NCI-H1694 (cell line): ENCODE measurements at regions not wholly inside any gene's neighbourhood (a gene's known extent, or its start where the extent isn't known, plus 50 kb on each side); places are given as distances from the start of the nearest gene placed in this dataset.

Experiments
- DNase-seq: peaks from one replicate; lab custom pipeline; 2025; lab: John Stamatoyannopoulos, UW

DNA sequence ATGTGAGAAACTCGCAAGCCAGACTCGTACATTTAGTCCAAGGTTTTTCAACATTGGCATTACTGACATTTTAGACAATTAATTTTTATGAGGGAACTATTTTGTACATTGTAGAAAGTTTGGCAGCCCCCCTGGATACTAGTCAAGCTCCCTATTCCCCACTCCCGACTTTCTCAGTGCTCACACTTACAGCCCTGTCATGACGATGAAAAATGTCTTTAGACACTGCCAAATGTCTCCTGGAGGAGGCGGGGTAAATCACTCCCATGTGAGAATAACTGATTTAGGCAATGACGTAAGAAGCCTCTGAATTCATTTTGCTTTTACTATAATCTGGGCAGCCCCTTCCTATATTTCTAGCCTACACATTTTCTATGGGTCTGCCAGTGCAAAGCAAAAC, 535.8 kb upstream of the KLHL1 start:
- DNase-seq, result no peak

DNA sequence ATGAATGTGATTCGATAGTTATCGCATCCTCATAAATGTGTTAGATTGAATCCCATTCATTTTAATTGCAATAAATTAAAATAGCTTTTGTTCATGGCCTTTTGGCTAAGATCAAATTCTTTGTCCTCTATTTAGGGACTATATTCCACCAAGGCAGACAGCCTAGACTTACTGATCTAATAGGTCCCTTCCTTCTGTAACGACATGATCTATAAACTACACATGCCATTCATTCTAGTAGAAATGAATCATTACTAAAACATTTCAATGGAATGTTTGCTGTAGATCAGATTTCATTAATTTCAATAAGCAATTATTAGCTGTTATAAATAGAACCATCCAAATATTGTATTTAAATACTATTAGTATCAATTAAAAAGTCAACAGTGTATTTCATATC, 526.6 kb upstream of the KLHL1 start:
- DNase-seq, result no peak

DNA sequence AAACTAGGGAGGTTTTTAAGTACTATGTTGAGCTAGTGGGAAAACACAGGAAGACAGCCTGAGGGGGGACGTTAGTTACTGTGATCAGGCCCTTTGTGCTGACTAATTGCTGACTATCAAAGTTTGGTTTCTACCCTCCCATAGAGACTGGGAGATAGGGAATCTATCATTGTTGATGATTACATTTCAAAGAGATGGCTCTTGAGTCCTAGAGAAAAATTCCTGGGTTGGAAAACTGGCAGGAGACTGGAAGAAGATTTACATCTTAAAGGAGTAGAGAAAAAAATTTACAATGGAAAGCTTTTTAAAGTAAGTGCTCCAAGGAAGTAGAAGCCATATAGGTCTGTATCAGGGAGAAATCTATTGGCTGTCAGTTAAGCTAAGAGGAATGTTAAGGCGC, 522.0 kb upstream of the KLHL1 start:
- DNase-seq, result no peak

DNA sequence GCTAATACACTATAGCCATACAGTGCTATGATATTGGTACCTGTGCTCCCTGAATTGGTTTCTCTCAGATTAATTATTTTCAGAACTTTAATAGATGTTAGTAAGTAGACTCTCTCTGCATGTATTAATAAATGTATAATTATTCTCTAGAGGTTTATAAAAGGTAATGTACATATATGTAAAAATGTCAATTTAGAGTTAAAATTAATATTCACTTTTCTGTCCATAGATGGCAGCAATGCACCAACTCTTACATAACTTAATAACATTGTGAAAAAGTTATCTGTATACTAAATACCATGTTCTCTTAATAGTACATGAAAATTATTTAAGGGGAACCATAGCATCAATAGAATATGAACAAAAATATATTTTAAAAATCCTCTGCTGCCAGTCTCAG, 515.0 kb upstream of the KLHL1 start:
- peak; percentile 1 for DNase-seq

DNA sequence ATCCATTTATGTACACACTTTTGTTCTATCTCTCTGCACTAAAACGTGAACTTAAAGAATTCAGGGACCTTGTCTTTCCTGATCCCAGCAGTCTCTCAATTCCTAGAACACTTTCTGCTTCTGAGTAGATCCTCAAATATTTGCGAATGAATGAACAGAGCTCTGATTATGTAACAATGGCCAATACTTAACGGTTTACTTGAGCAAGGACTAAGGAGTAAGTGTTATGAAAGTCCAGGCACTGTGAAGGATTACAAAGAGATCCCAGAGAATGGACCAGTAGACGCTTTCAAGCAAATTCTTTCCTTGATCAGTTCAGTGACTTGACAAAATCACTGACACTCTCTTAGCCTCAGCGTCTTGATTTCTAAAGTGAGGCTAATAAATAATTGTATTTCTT, 514.5 kb upstream of the KLHL1 start:
- DNase-seq, result no peak

DNA sequence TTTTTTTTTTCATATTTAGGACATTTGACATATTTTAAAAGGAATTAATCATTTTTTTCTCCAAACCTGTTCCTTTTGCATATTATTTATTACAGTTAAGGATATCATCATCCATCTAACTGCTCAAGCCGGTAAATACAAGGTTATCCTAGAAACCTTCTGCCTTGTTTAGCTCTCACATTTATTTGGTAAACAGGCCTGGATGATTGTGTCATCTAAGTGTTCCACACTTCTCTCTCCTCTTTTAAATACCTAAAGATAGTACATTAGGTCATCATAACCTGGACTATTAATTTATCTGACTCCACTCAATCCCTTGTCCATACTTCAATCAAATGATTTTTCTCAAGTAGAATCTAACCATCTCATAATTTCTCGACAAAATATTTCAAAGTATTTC, 511.7 kb upstream of the KLHL1 start:
- no peak for DNase-seq

DNA sequence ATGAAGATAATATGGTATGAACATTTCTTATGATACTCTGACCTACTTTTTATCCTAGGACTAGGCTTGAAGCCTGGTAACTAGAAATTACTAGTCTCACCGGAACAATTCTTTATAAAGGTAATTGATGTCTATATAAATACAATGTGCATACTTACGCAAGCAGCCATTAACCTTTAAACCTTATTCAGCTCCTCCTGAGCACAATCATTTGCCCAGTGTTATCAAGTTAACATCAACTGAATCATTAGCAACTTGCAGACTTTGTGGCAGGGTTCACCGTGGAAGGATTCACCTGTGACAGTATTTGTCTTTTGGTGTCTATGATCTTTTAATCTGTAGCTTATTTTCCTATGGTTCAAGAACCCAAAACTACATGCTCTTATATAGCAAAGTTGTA, 508.6 kb upstream of the KLHL1 start:
- no peak for DNase-seq

DNA sequence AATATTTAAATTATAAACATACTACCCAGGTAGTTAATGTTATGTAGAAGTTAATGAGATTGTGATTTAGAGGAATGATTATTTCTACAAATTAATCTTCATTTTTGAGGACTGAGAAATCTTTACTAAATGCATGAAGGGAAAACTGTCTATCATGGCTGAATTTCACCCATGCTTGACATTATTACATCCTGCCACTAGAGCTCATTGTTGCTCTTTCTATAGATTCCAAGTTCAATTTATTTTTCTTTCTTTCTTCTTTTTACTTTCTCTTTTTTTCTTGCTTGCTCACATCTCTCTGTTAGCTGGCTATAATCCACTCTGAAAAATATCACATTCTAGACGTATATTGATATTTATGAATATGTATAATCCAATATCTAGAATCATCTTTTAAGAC, 505.0 kb upstream of the KLHL1 start:
- peak; percentile 11 for DNase-seq

DNA sequence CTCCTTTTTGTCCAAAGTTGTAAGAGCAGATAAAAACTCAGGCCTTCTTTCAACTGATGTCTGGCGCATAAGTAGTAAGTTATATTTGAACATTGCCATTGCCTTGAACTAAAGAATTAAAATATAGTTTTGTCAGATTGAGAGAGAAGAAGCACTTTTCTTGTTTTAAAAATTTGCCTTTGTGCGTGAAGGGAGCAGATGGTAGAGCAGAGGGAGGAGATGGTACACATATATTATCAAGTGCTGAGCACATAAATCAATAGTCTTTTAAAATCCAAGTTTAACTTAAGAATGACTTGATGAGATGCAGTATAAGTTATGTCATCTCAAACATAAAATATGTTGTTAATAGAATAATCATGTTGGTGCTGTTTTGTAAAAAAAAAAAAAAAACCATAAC, 504.6 kb upstream of the KLHL1 start:
- DNase-seq, result no peak

DNA sequence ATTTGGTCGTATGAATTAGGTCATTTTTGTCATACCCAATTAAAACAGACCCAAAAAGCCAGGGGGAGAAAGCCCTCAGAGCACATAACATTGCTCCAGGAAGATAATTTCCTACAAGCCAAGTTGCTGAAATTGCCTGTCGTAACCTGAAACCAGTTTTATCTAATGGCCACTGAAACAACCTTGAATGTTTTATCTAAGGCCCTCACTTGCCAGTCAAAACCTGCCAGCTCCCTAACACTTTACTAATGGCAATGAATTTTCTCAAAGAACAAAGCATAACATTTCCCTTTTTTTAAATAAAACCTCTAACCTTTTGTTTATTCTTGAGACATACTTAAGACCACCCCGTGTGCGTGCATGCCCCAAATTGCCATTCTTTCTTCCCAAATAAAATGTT, 496.2 kb upstream of the KLHL1 start:
- no peak for DNase-seq

DNA sequence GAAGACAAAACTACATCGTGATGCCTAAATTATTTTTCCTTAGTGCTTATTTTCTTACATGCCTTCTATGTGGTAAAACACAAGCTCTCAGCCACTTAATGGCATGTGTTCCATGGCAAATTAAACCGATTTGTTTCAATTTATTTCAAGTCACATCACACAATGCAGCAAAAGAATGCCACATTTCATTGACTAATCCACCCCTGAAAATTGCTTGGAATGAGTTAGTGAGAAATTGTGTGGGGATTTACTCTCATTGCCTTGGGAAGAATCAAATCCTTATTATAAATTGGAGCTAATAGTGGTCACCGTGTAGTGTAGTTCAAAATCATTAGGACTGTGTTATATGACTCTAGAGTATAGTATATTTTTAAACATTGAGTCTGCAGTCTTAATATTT, 485.5 kb upstream of the KLHL1 start:
- DNase-seq, result no peak

DNA sequence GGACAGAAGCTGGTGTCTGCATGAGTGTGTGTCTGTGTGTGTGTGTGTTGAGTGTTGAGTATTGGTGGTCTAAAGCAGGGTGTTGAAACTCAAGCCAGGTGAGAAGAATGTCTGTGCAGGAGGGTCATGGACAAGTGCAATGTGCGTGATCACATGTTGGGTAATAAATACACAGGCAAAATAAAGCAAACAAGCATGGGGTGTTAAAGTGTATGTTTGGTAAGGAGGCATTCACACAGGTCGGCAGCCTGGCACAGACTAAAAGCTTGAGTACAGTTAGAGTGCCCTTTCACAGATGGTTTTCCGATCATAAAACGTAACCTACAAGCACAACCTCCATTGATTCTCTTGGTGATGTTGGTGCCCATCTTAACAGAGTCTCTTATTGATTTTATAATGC, 476.9 kb upstream of the KLHL1 start:
- no peak for DNase-seq

DNA sequence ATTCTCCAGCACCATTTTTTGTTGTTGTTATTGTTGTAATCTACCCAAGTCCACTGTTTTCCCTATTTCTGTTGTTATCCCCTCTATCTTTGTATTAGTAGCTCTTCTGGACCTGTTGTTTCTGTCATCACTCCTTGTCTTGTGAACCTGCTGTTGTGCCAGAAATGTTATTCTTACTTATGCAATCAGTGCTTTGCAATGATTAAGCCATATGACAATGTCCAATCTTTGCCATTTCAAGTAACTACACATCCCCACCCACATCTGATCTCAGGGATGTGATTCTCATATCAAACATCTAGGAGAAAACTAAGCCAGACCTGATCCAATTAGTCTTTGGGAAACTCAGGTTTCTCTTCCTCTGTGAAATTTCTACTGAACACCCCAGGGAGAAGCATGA, 472.6 kb upstream of the KLHL1 start:
- DNase-seq, result no peak

DNA sequence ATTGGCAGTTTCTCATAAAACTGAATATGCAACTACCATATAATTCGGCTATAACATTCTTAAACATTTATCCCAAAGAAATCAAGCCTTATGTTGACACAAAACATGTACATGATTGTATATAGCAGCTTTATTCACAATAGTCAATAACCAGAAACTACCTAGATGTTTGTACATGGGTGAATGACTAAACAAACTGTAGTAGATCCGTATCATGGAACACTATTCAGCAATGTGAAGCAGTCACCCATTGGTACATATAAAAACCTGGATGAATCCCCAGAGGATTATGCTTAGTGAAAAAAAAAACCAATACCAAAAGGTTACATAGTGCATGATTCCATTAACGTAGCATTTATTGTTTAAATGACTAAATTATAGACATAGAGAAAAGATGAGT, 471.7 kb upstream of the KLHL1 start:
- DNase-seq, result no peak

DNA sequence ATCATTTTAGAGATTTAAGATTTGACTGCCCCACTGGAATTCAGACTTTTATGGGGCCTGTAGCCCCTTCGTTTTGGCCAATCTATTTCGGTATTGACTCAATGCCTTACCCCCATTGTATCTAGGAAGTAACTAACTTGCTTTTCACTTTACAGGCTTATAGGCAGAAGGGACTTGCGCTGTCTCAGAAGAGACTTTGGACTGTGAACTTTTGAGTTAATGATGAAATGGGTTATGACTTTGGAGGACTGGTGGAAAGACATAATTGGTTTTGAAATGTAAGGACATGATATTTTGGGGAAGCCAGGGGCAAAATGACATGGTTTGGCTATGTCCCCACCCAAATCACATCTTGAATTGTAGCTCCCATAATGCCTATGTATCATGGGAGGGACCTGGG, 463.0 kb upstream of the KLHL1 start:
- DNase-seq, result no peak

DNA sequence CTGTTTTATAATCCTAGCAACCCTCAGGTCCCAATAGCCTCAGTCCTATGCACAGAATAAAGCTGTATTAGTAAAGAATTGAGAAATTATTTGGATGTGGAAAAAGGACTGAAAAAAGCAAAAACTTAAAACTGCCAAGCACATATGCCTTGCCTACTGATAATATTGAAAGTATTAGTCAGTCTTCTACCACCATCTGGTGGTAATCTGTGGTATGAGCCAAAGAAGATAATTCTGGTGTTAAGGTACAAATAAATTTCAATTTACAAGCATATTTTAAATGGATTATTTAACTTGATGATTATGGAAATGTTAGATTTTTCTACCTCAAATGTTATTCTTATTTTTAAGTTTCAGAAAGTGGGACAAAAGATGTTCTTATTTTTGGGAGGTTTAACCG, 460.3 kb upstream of the KLHL1 start:
- DNase-seq, result peak; percentile 66

DNA sequence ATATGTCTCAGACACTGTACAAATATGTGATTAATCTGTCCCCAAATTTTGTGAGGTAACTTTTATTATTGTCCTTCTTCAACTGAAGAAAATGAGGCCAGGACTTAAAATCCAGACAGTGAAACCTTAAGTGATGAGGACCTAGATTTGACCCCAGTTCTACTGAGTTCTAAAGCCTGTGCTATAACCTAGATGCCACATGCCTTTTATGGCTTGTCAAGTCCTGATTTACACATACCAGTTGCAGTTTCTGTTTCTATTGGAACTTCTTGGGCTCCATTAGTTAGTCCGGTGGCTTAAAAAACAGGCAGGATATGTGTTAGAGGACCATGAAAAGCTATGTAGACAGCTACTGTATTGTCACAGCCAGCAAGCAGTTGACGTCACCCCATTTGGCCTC, 436.5 kb upstream of the KLHL1 start:
- no peak for DNase-seq

DNA sequence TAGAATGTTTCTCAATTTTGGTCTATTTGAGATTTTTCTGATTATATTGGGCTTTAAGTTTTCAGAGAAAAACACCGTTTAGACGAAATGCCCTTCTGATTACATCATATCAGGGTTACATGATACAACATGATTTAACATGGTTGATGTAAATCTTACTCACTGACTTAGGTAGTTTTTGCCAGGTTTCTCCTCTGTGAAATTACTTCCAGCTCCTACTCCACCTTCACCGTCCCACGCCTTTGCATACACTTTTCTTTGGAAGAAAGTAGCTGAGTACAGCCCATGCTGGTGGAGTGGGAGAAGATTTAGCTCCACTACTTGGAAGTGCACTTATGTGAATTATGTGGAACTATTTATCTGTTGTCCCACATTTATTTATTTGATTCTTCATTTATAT, 433.2 kb upstream of the KLHL1 start:
- no peak for DNase-seq

DNA sequence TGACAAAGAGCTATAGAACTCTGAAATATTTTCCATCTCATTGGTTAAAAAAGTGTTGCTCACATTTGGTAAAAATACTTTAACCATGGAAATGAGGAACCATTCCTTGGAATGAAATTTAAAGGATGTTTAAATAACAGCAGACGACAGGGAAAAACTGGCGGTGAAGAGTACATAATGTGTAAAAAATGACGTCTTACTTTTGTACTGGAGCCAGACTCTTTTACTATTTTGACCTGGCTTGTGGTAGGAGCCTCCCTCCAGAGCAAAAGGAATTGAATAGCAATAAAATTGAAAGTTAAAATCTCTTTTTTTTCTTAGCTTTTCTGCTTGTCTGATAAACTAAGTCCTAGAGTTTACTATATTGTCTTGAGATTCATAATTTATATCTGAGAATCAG, 426.2 kb upstream of the KLHL1 start:
- DNase-seq, result no peak

DNA sequence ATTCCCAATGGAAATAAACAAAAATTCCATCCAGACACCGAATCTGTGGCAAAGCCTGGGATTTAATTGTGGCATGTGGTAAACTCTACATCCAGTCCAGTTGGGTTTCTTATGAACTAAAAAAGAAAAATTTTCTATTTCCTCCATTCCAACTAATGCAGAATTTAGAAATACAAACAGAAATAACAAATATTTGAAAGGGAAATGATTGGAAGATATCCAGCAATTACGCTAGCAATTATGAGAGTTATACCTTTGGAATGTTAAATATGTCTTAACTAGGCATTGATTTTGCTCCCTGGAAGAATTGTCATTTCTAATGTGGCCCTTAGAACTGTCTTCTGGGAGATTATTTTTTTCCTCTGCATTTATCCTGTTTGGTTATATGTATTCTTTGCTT, 421.4 kb upstream of the KLHL1 start:
- DNase-seq, result no peak

DNA sequence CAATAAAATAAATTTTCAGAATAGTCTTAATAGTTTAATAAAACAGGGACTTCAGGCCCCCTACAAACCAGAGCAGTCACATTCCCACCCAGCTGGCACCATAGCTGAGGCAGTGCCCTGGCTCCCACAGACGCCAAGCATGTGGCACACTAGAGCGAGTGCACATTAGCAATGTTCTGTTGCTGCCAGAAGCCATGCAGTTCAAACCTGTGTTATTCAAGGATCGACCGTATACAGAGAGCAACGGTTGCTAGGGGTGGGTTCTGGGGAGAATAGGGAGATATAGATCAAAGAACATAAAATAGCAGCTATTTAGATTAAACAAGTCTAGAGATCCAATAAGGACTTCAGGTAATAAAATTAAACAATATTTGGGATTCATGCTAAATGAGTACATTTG, 419.3 kb upstream of the KLHL1 start:
- no peak for DNase-seq

DNA sequence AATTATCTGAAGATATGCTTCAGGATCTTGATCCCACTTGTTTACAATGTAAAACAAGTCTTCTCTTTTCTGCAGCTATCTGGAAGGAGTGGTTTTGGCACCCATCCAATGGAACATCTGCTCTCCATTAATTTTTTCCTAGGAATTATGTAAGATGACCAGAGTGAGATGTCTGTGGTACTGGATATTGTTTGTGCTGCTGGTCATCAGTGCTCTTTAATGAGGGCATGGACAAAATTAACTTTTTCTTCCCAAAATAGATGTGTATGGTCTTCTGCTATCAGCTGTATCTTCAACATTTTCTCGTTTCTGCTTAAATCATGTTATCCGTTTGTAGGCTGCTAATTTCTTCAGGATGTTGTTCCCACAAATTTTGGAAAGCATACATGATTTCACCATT, 415.4 kb upstream of the KLHL1 start:
- no peak for DNase-seq

DNA sequence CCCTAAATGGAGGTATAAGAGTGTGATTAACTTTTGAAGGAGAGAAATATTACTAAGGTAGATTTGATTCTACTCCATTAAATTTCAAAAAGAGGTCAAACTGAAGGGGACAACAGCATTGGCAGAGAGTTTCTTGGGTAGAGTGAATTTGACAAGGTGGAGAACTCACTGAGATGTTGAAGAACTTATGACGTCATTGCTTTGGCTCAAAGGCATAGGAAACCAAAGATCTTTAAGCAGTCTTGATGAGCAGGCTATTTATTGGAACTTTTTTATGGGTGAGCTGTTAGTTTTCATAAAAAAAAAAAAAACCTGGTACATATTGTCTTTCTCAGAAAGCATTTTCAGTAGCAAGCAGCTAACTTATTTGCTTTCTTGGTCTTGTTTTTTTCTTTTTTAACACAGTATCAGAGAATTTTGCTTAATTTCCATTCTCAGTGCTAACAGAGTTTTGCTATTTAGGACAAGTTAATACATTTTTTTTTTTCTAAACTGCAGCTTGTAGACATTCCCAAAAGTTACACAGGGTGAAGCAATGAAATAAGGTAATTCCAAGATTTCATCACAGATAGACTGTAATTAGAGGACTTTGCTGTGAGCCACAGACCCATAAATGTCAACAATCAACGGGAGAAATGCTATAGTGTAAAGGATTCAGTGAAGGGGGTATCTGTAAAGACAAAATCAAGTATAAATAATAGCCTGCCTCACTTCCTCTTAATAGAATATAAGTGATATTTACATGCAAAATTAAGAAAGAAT, 412.2 kb upstream of the KLHL1 start:
- no peak for DNase-seq

DNA sequence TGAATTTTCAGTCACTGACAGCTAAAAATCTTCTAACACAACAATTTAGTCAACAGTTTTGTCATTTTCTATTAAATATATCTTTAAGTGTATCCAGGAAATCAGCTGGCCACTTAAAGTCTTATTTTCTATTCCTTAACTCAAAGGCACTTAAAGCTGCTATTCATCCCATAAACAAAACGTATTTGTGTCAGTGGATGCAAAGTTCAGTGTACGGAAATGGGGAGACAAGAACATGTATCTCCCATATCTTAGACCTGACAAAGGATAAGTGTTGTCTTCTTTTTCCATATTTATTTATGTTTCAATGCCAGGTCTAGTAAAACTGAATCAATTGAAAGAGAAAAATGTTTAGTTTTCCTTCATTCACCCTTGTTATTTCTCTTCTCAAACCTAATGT, 409.8 kb upstream of the KLHL1 start:
- no peak for DNase-seq

DNA sequence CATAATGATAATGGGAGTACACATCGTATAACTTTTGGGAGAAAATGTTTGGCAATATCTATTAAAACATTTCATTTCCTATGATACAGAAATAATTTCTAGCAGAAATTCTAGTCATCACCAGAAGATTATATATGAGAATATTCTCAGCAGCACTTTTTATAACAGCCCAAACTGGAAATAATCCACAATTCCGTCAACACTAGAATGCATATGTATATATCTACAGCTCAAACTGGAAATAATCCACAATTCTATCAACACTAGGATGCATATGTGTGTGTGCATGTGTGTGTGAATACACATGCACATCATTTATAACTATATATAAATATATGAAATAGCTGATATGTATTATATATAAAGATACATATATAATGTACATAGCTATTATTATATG, 408.0 kb upstream of the KLHL1 start:
- DNase-seq, result no peak
